RWPE2 (cell line): ENCODE measurements at regions not wholly inside any gene's neighbourhood (a gene's known extent, or its start where the extent isn't known, plus 50 kb on each side); places are given as distances from the start of the nearest gene placed in this dataset.

Source experiments
- ATAC-seq: fragments of 200-7000 bp; cut with Tn5 transposase; 3 replicates; pipeline ENCODE4 v1.9.1; 2021; ENCODE audit warnings: low read depth
- DNase-seq: peaks from one replicate; pipeline ENCODE4 v3.0.0-alpha.2; 2020; ENCODE audit warnings: low spot score
- H3K27ac ChIP-seq: fragments of 450-650 bp; 2 replicates; pipeline ENCODE4 v1.5.1; 2017; ENCODE audit warnings: mild to moderate bottlenecking; ENCODE audit not compliant: poor library complexity, severe bottlenecking
- H3K27me3 ChIP-seq: fragments of 250-450 bp; sonication (Bioruptor Pico); 2 replicates; pipeline ENCODE4 v1.5.1; 2021; ENCODE audit warnings: mild to moderate bottlenecking, moderate library complexity; ENCODE audit not compliant: insufficient read depth, poor library complexity, severe bottlenecking
- H3K36me3 ChIP-seq: fragments of 250-450 bp; sonication (Bioruptor Pico); 2 replicates; pipeline ENCODE4 v1.5.1; 2020; ENCODE audit warnings: low read depth, mild to moderate bottlenecking, moderate library complexity
- H3K4me1 ChIP-seq: fragments of 250-450 bp; sonication (Bioruptor Pico); 2 replicates; pipeline ENCODE4 v1.5.1; 2021; ENCODE audit warnings: mild to moderate bottlenecking, moderate library complexity; ENCODE audit not compliant: insufficient read depth, poor library complexity, severe bottlenecking
- H3K4me3 ChIP-seq: fragments of 250-450 bp; sonication (Bioruptor Pico); 2 replicates; pipeline ENCODE4 v1.5.1; 2021; ENCODE audit warnings: mild to moderate bottlenecking, moderate library complexity; ENCODE audit not compliant: severe bottlenecking
- H3K9me3 ChIP-seq: fragments of 250-450 bp; sonication (Bioruptor Pico); 2 replicates; pipeline ENCODE4 v1.5.1; 2021; ENCODE audit warnings: mild to moderate bottlenecking, moderate library complexity; ENCODE audit not compliant: severe bottlenecking
- CTCF ChIP-seq: fragments of 450-650 bp; IDR thresholded peaks from one replicate; pipeline ENCODE4 v1.5.1; 2017; ENCODE audit warnings: mild to moderate bottlenecking, moderate library complexity; ENCODE audit not compliant: poor library complexity, severe bottlenecking

DNA sequence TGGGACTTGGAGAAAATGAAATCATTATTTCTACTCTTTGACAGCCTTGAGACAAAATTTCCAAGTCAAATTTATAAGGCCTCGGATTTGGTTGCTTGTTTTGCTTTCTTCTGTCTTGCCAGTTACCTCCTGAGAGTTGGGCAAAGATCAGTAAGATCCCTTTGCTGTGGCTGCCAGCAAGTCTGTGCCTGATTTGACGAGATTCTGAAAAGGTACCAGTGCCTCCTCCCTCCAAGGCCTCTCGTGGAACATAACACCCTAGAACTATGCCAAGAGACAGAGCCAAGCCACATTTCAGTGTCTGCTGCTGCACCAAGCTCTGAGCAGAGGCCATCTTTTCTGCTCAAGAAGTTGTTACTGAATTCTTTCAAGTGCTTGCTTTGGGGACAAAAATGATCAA is 61.0 kb downstream of the GTPBP8 start:
- TF ChIP-seq CTCF = no peak
- no peak for ATAC-seq
- no peaks in the 10 kb centered on the region for H3K36me3 ChIP-seq
- H3K4me1 ChIP-seq = no peaks in the 10 kb centered on the region
- H3K27ac ChIP-seq = no peak overlapping the region
- no peaks in the 10 kb centered on the region for H3K27me3 ChIP-seq
- no peak for DNase-seq
- H3K4me3 ChIP-seq = no peak overlapping the region
- no peaks in the 10 kb centered on the region for H3K9me3 ChIP-seq

DNA sequence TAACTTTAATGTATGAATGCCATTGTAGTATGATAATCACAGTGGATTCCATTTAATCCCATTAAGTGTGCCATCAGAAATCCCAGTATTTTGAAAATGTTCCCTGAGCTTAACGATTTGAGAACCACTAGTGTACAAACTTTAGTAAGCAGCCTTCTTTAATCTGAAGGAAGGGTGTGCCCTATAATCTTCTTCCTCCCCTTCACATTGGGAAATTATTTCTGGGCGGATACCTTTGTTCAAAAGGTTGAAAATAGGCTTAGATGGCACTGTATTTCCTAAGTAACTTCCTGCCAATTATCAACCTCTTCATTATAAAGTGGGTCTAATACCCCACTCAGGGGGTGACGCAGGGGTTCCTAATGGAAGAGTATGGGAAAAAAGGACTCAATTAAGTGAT is 62.4 kb downstream of the GTPBP8 start:
- no peaks in the 10 kb centered on the region for H3K9me3 ChIP-seq
- ATAC-seq = no peak
- no peak for TF ChIP-seq CTCF
- no peak overlapping the region for H3K4me3 ChIP-seq
- H3K27me3 ChIP-seq = no peaks in the 10 kb centered on the region
- H3K27ac ChIP-seq = no peak overlapping the region
- no peaks in the 10 kb centered on the region for H3K4me1 ChIP-seq
- no peaks in the 10 kb centered on the region for H3K36me3 ChIP-seq
- DNase-seq = no peak

- Histone ChIP-seq H3K27ac (no peak overlapping the region), H3K4me1 (no peaks in the 10 kb centered on the region), H3K27me3 (no peaks in the 10 kb centered on the region), H3K9me3 (no peaks in the 10 kb centered on the region), H3K36me3 (no peaks in the 10 kb centered on the region), H3K4me3 (no peak overlapping the region)
- no peak for DNase-seq
- no peak for TF ChIP-seq CTCF
- peak; percentile 58; the same call in 2 of the 3 replicates for ATAC-seq
Measured at GRCh38 chr3:113054552-113054951, 63.8 kb downstream of the GTPBP8 start.

- H3K4me3 ChIP-seq = no peak overlapping the region
- TF ChIP-seq CTCF = no peak
- H3K4me1 ChIP-seq = no peaks in the 10 kb centered on the region
- no peak overlapping the region for H3K27ac ChIP-seq
- H3K27me3 ChIP-seq = no peaks in the 10 kb centered on the region
- DNase-seq (no peak), ATAC-seq (no peak)
- H3K36me3 ChIP-seq = no peaks in the 10 kb centered on the region
- no peaks in the 10 kb centered on the region for H3K9me3 ChIP-seq
Measured at GRCh38 chr3:113055201-113055600, 64.4 kb downstream of the GTPBP8 start.

DNA sequence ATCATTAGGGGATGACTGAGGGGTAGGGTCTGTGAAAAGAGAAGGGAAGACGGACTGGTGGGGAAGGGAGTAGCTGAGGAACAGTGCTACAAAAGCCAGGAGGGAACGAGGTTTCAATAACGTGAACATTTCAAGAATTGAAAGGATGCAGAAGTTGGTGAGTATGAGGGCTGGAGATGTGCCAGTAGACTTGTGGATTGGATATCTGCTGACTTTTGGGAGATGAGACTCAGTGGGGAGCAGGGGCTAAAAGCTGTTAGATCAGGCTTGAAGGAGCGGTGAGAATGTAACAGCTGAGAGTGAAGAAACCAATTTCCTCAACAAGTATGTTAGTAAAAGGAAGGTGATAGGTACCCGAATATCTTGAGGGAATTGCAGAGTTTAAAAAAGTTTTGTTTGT is 65.2 kb downstream of the GTPBP8 start:
- Histone ChIP-seq H3K27ac (no peak overlapping the region), H3K9me3 (no peaks in the 10 kb centered on the region), H3K4me1 (no peaks in the 10 kb centered on the region), H3K27me3 (no peaks in the 10 kb centered on the region), H3K36me3 (no peaks in the 10 kb centered on the region), H3K4me3 (no peak overlapping the region)
- no peak for TF ChIP-seq CTCF
- ATAC-seq (no peak), DNase-seq (no peak)
